HEK293 (cell line): ENCODE measurements at regions not wholly inside any gene's neighbourhood (a gene's known extent, or its start where the extent isn't known, plus 50 kb on each side); places are given as distances from the start of the nearest gene placed in this dataset.

ENCODE experiments used
- CTCF ChIA-PET: fragments of 350-600 bp; formaldehyde crosslinking; extraction: SDS; loops from one replicate; lab custom pipeline; 2021; ENCODE audit warnings: antibody characterized with exemption; lab: Yijun Ruan, JAX
- POLR2A ChIA-PET: fragments of 300-600 bp; formaldehyde crosslinking; extraction: SDS; loops from one replicate; lab custom pipeline; 2020; ENCODE audit warnings: antibody characterized with exemption, inconsistent platforms; lab: Yijun Ruan, JAX
- H3K27ac ChIP-seq: fragments of 200-500 bp; sonication (Bioruptor generic); 2 replicates; pipeline ENCODE4 v1.5.1; 2014; ENCODE audit warnings: low read depth, low read length, control low read depth, inconsistent platforms; ENCODE audit errors: extremely low read depth
- H3K36me3 ChIP-seq, 2 experiments: fragments of 200-500 bp in 1 of 2; sonication (Bioruptor generic) in 1 of 2; 1 replicate in 1 of 2; 2 replicates in 1 of 2; pipeline ENCODE4 v1.5.1; 2014 to 2017; ENCODE audit warnings: inconsistent platforms in 2 of 2, low read length in 2 of 2; ENCODE audit not compliant: control insufficient read depth in 2 of 2, insufficient read depth in 1 of 2
- H3K4me1 ChIP-seq: fragments of 200-500 bp; sonication (Bioruptor generic); 2 replicates; pipeline ENCODE4 v1.5.1; 2014; ENCODE audit warnings: mild to moderate bottlenecking, low read length, inconsistent platforms; ENCODE audit not compliant: control insufficient read depth, insufficient read depth
- H3K4me3 ChIP-seq: 2 replicates; pipeline ENCODE4 v1.5.1; 2011; ENCODE audit warnings: low read depth, mild to moderate bottlenecking, control low read depth, low read length, moderate library complexity
- H3K9me3 ChIP-seq: fragments of 200-500 bp; sonication (Bioruptor generic); 2 replicates; pipeline ENCODE4 v1.5.1; 2014; ENCODE audit warnings: low read depth, low read length, inconsistent platforms; ENCODE audit not compliant: control insufficient read depth, insufficient read depth
- GFI1B ChIP-seq: fragments of 450-650 bp; formaldehyde crosslinking; IDR thresholded peaks from 2 replicates; pipeline ENCODE4 v1.5.1; 2016; ENCODE audit warnings: missing biosample characterization, missing genetic modification characterization
- GLIS1 ChIP-seq: fragments of 450-650 bp; formaldehyde crosslinking; IDR thresholded peaks from 2 replicates; pipeline ENCODE4 v1.5.1; 2016; ENCODE audit warnings: missing biosample characterization, missing genetic modification characterization
- INSM2 ChIP-seq: fragments of 450-650 bp; formaldehyde crosslinking; IDR thresholded peaks from 2 replicates; pipeline ENCODE4 v1.5.1; 2016; ENCODE audit warnings: missing biosample characterization, missing genetic modification characterization
- KLF17 ChIP-seq: fragments of 450-650 bp; formaldehyde crosslinking; IDR thresholded peaks from 2 replicates; pipeline ENCODE4 v1.5.1; 2016; ENCODE audit warnings: missing biosample characterization, missing genetic modification characterization
- PRDM2 ChIP-seq: fragments of 450-650 bp; formaldehyde crosslinking; IDR thresholded peaks from 2 replicates; pipeline ENCODE4 v1.5.1; 2016; ENCODE audit warnings: missing biosample characterization, missing genetic modification characterization, borderline replicate concordance
- YY2 ChIP-seq: fragments of 450-650 bp; formaldehyde crosslinking; IDR thresholded peaks from 2 replicates; pipeline ENCODE4 v1.5.1; 2016; ENCODE audit warnings: missing biosample characterization, missing genetic modification characterization
- ZFHX2 ChIP-seq: fragments of 450-650 bp; formaldehyde crosslinking; conservative IDR thresholded peaks from 2 replicates; pipeline ENCODE4 v1.5.1; 2016; ENCODE audit warnings: missing biosample characterization, missing genetic modification characterization
- ZNF112 ChIP-seq: fragments of 450-650 bp; formaldehyde crosslinking; IDR thresholded peaks from 2 replicates; pipeline ENCODE4 v1.5.0; 2017; ENCODE audit warnings: missing biosample characterization, missing genetic modification characterization
- ZNF157 ChIP-seq: fragments of 450-650 bp; formaldehyde crosslinking; IDR thresholded peaks from 2 replicates; pipeline ENCODE4 v1.5.1; 2016; ENCODE audit warnings: missing biosample characterization, missing genetic modification characterization
- ZNF24 ChIP-seq: fragments of 450-650 bp; formaldehyde crosslinking; IDR thresholded peaks from 2 replicates; pipeline ENCODE4 v1.5.1; 2016; ENCODE audit warnings: missing biosample characterization, missing genetic modification characterization
- ZNF26 ChIP-seq: fragments of 450-650 bp; formaldehyde crosslinking; IDR thresholded peaks from 2 replicates; pipeline ENCODE4 v1.5.1; 2016; ENCODE audit warnings: missing biosample characterization, missing genetic modification characterization
- ZNF280D ChIP-seq: fragments of 450-650 bp; formaldehyde crosslinking; IDR thresholded peaks from 2 replicates; pipeline ENCODE4 v1.5.1; 2016; ENCODE audit warnings: missing biosample characterization, missing genetic modification characterization
- ZNF404 ChIP-seq: fragments of 450-650 bp; formaldehyde crosslinking; IDR thresholded peaks from 2 replicates; pipeline ENCODE4 v1.5.1; 2017; ENCODE audit warnings: missing biosample characterization, missing genetic modification characterization
- ZNF585B ChIP-seq: fragments of 450-650 bp; formaldehyde crosslinking; IDR thresholded peaks from 2 replicates; pipeline ENCODE4 v1.5.1; 2016; ENCODE audit warnings: missing biosample characterization, missing genetic modification characterization
- ZNF660 ChIP-seq: fragments of 450-650 bp; IDR thresholded peaks from 2 replicates; pipeline ENCODE4 v1.5.1; 2018; ENCODE audit warnings: missing biosample characterization, mild to moderate bottlenecking, missing genetic modification characterization
- ZNF830 ChIP-seq: fragments of 450-650 bp; IDR thresholded peaks from 2 replicates; pipeline ENCODE4 v1.5.0; 2018; ENCODE audit warnings: missing biosample characterization, missing genetic modification characterization, low read depth, mild to moderate bottlenecking, moderate library complexity

GRCh38 chr2:184113696-184114403 lies 484.5 kb upstream of the ZNF804A start:
- no peaks in the 10 kb centered on the region for H3K4me1 ChIP-seq
- POLR2A ChIA-PET, result no interaction called here
- H3K9me3 ChIP-seq, result no peaks in the 10 kb centered on the region
- H3K27ac ChIP-seq, result no peak overlapping the region
- H3K4me3 ChIP-seq, result no peak overlapping the region
- H3K36me3 ChIP-seq, result no peaks in the 10 kb centered on the region
- TF ChIP-seq ZNF112 (tag by site-specific recombination) (no peak), ZNF280D (tag by site-specific recombination) (no peak), KLF17 (tag by site-specific recombination) (no peak), PRDM2 (tag by site-specific recombination) (no peak), ZNF24 (tag by site-specific recombination) (no peak), YY2 (tag by site-specific recombination) (no peak), ZNF585B (tag by site-specific recombination) (no peak), INSM2 (tag by site-specific recombination) (no peak), ZNF660 (no peak), ZFHX2 (tag by site-specific recombination) (no peak), ZNF404 (tag by site-specific recombination) (no peak), ZNF830 (tag by site-specific recombination) (no peak), GFI1B (tag by site-specific recombination) (no peak)
- TF ChIP-seq, all 188 proteins: peak for 0
- CTCF ChIA-PET, result no interaction called here

- TF ChIP-seq GLIS1 (tag by site-specific recombination) (no peak), ZNF157 (no peak), ZNF26 (tag by site-specific recombination) (no peak)
- H3K4me1 ChIP-seq, result no peaks in the 10 kb centered on the region
- CTCF ChIA-PET, result no interaction called here
- no peak overlapping the region for H3K4me3 ChIP-seq
- H3K27ac ChIP-seq, result no peak overlapping the region
- no peaks in the 10 kb centered on the region for H3K36me3 ChIP-seq
- POLR2A ChIA-PET, result no interaction called here
- H3K9me3 ChIP-seq, result no peaks in the 10 kb centered on the region
These were observed 483.9 kb upstream of the ZNF804A start for GRCh38 chr2:184114439-184114838.
